HL-60 (cell line): ENCODE measurements at regions not wholly inside any gene's neighbourhood (a gene's known extent, or its start where the extent isn't known, plus 50 kb on each side); places are given as distances from the start of the nearest gene placed in this dataset.
A peak's percentile ranks its signal among the peaks of the same experiment; 100 is the strongest.

ENCODE experiments used
- DNase-seq, 2 experiments: peaks; one replicate each; pipeline ENCODE4 v3.0.0-alpha.2; 2010 to 2020; ENCODE audit warnings: low read depth in 1 of 2, low spot score in 1 of 2
- H3K27ac ChIP-seq: fragments of 250-450 bp; sonication (Bioruptor Pico); replicated peaks from 2 replicates; pipeline ENCODE4 v1.5.1; 2020; ENCODE audit warnings: mild to moderate bottlenecking, moderate library complexity
- H3K27me3 ChIP-seq: fragments of 250-450 bp; sonication (Bioruptor Pico); 2 replicates; pipeline ENCODE4 v1.5.1; 2021; ENCODE audit warnings: mild to moderate bottlenecking, moderate library complexity; ENCODE audit not compliant: insufficient read depth, poor library complexity, severe bottlenecking
- H3K4me3 ChIP-seq: replicated peaks from 2 replicates; pipeline ENCODE4 v1.5.1; 2011; ENCODE audit warnings: mild to moderate bottlenecking, control low read depth, low read length; ENCODE audit not compliant: insufficient read depth
- GABPA ChIP-seq: IDR thresholded peaks from 2 replicates; pipeline ENCODE4 v1.6.1; 2012; ENCODE audit warnings: low read depth
- POLR2AphosphoS5 ChIP-seq: IDR thresholded peaks from 2 replicates; pipeline ENCODE4 v1.6.1; 2012; ENCODE audit warnings: low read depth
- SPI1 ChIP-seq: IDR thresholded peaks from 2 replicates; pipeline ENCODE4 v1.6.1; 2012; ENCODE audit warnings: low read depth, mild to moderate bottlenecking, borderline replicate concordance
- TF ChIP-seq, protein P1 (sequence below): IDR thresholded peaks from one replicate; pipeline ENCODE4 v1.5.1; 2011; ENCODE audit warnings: low read length, control low read depth, inconsistent platforms; ENCODE audit not compliant: insufficient read depth
- TF ChIP-seq, protein P2 (sequence below): IDR thresholded peaks from 2 replicates; pipeline ENCODE4 v1.6.1; 2012; ENCODE audit warnings: low read depth; ENCODE audit not compliant: insufficient replicate concordance

DNA sequence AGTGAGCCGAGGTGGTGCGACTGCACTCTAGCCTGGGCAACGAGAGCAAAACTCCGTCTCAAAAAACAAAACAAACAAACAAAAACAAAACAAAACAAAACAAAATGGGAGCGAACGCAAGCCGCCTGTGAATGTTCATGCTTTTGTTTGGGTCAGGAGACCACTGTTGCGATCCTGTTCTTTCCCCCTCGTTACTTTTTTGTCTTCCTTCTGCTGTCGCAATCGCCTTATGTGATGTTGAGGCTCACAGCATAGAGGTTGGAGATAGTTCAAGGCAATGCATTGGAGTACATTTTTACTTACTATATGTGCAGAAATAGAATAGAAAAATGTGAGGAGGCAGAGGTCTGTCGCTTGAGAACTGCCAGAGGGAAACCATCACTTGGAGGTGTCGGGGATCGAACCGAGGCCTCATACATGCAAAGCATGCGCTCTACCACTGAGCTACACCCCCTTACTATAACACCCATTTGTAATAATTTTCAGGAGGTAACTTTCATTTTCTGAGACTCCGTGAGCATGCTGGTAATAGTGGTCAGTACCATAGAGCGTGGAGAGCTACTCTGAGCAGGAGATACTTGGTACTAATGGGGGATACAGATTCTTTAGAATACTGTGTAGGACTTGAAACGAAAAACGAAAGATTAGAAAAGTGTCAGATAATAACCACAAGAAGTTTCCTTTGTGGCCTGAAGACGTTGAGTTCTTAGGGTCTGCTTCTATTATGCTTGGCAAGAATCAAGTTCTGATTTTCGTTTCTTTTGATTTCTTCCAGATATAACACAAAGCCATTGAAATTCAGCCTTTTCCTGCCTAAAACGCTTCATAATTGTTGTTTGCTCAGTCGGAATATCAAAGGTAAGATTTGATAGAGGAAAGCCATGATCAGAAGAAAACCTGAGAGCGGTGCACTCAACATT lies 121.1 kb downstream of the TRIM27 start:
- Histone ChIP-seq H3K4me3 (peak overlapping the region; percentile 23), H3K27me3 (no peaks in the 10 kb centered on the region), H3K27ac (no peak overlapping the region)
- TF ChIP-seq POLR2AphosphoS5 (no peak), GABPA (no peak), SPI1 (no peak)
- TF ChIP-seq, protein P1, sequence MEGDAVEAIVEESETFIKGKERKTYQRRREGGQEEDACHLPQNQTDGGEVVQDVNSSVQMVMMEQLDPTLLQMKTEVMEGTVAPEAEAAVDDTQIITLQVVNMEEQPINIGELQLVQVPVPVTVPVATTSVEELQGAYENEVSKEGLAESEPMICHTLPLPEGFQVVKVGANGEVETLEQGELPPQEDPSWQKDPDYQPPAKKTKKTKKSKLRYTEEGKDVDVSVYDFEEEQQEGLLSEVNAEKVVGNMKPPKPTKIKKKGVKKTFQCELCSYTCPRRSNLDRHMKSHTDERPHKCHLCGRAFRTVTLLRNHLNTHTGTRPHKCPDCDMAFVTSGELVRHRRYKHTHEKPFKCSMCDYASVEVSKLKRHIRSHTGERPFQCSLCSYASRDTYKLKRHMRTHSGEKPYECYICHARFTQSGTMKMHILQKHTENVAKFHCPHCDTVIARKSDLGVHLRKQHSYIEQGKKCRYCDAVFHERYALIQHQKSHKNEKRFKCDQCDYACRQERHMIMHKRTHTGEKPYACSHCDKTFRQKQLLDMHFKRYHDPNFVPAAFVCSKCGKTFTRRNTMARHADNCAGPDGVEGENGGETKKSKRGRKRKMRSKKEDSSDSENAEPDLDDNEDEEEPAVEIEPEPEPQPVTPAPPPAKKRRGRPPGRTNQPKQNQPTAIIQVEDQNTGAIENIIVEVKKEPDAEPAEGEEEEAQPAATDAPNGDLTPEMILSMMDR: no peak
- TF ChIP-seq, protein P2, sequence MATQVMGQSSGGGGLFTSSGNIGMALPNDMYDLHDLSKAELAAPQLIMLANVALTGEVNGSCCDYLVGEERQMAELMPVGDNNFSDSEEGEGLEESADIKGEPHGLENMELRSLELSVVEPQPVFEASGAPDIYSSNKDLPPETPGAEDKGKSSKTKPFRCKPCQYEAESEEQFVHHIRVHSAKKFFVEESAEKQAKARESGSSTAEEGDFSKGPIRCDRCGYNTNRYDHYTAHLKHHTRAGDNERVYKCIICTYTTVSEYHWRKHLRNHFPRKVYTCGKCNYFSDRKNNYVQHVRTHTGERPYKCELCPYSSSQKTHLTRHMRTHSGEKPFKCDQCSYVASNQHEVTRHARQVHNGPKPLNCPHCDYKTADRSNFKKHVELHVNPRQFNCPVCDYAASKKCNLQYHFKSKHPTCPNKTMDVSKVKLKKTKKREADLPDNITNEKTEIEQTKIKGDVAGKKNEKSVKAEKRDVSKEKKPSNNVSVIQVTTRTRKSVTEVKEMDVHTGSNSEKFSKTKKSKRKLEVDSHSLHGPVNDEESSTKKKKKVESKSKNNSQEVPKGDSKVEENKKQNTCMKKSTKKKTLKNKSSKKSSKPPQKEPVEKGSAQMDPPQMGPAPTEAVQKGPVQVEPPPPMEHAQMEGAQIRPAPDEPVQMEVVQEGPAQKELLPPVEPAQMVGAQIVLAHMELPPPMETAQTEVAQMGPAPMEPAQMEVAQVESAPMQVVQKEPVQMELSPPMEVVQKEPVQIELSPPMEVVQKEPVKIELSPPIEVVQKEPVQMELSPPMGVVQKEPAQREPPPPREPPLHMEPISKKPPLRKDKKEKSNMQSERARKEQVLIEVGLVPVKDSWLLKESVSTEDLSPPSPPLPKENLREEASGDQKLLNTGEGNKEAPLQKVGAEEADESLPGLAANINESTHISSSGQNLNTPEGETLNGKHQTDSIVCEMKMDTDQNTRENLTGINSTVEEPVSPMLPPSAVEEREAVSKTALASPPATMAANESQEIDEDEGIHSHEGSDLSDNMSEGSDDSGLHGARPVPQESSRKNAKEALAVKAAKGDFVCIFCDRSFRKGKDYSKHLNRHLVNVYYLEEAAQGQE: no peak
- DNase-seq: no peak

DNA sequence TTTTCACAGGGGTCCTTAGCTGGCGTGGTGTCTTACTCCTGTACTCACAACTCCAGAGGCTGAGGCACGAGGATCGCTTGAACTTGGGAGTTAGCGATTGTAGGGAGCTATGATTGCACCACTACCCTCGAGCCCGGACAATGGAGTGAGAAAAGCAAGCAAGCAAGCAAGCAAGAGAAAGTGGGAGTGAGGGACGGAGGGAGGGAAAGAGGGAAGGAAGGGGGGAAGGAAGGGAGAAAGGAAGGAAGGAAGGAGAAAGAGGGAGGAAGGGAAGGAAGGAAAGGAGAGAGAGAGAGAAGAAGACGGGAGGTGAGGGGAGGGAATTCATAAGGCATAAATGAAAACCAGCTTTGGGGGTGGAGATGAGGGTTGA lies 120.5 kb downstream of the TRIM27 start:
- Histone ChIP-seq H3K27ac (no peak overlapping the region), H3K27me3 (peaks cover 2% of the 10 kb centered on the region), H3K4me3 (peak overlapping the region; percentile 23)
- no peak for TF ChIP-seq GABPA
- no peak for TF ChIP-seq POLR2AphosphoS5
- TF ChIP-seq SPI1: no peak
- TF ChIP-seq, protein P2: no peak
- TF ChIP-seq, protein P1: no peak
- no peak for DNase-seq

DNA sequence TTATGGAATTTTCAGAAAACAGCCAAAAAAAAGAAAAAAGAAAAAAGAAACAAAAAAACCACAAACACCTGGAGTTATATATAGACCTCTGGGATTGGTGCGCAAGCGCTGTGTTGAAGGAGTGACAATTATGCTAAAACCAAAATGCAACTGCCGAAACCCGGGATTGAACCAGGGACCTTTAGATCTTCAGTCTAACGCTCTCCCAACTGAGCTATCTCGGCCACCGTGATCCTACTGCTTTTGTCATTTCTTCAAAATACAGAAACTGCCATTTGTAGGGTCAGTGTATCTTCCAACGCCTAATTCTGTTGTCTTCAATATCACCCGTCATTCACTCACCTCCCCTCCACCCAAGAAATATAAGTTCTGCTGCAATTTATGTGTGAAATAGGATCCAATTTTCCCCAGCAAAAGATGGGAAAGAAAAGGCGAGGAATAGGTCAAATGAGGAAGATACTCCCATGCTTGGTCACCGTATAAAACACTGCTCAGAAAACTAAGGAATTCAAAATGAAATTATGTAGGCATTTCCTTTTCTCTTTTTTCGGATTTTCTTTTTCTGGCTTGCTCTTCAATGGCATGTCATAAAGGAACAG lies 116.0 kb downstream of the TRIM27 start:
- no peak overlapping the region for H3K4me3 ChIP-seq
- TF ChIP-seq GABPA (no peak), POLR2AphosphoS5 (no peak), SPI1 (no peak)
- TF ChIP-seq, protein P1: no peak
- TF ChIP-seq, protein P2: no peak

More for the DNA sequence above, 116.0 kb downstream of the TRIM27 start:
- DNase-seq: peak in 1 of 2 experiments; percentile 43
- peaks cover 11% of the 10 kb centered on the region for H3K27me3 ChIP-seq
- no peak overlapping the region for H3K27ac ChIP-seq
